GM06990 (cell line): ENCODE measurements at regions not wholly inside any gene's neighbourhood (a gene's known extent, or its start where the extent isn't known, plus 50 kb on each side); places are given as distances from the start of the nearest gene placed in this dataset.

ENCODE experiments used
- DNase-seq: peaks from one replicate; pipeline ENCODE4 v3.0.0-alpha.2; 2011; ENCODE audit not compliant: insufficient read length; ENCODE audit errors: extremely low read depth
- H3K27me3 ChIP-seq: replicated peaks from 2 replicates; pipeline ENCODE4 v1.6.0; 2011; ENCODE audit warnings: low read length; ENCODE audit not compliant: control insufficient read depth, insufficient read depth
- H3K36me3 ChIP-seq: 2 replicates; pipeline ENCODE4 v1.5.1; 2011; ENCODE audit warnings: low read length; ENCODE audit not compliant: control insufficient read depth, insufficient read depth
- H3K4me3 ChIP-seq: replicated peaks from 2 replicates; pipeline ENCODE4 v1.5.1; 2011; ENCODE audit warnings: low read depth, mild to moderate bottlenecking, control low read depth, low read length
- TF ChIP-seq, protein P1 (sequence below): IDR thresholded peaks from 2 replicates; pipeline ENCODE4 v1.5.1; 2011; ENCODE audit warnings: low read length, control low read depth, mild to moderate bottlenecking, inconsistent platforms; ENCODE audit not compliant: insufficient read depth, poor library complexity, severe bottlenecking

DNA sequence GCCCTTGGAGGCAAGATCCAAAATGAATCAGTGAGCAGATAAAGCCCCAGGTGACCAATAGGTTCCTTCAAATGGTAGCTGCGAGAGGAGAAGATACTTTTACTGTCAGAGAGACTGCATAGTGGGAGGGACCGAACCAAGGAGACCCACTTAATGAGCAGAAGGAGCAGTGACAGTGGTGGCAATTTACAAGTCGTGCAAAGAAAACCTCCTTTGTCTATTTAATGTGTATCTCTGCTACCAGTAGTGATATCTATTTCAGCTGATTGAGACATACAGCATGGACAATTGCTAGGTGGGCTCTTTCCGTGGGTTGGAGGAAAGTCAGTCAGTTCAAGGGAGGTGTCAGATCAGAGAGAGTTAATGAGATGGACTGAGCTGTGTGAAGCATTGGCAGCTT, 480.4 kb downstream of the GATA3 start:
- Histone ChIP-seq H3K4me3 (no peak overlapping the region), H3K36me3 (no peaks in the 10 kb centered on the region), H3K27me3 (no peaks in the 10 kb centered on the region)
- DNase-seq, result no peak
- TF ChIP-seq, protein P1, sequence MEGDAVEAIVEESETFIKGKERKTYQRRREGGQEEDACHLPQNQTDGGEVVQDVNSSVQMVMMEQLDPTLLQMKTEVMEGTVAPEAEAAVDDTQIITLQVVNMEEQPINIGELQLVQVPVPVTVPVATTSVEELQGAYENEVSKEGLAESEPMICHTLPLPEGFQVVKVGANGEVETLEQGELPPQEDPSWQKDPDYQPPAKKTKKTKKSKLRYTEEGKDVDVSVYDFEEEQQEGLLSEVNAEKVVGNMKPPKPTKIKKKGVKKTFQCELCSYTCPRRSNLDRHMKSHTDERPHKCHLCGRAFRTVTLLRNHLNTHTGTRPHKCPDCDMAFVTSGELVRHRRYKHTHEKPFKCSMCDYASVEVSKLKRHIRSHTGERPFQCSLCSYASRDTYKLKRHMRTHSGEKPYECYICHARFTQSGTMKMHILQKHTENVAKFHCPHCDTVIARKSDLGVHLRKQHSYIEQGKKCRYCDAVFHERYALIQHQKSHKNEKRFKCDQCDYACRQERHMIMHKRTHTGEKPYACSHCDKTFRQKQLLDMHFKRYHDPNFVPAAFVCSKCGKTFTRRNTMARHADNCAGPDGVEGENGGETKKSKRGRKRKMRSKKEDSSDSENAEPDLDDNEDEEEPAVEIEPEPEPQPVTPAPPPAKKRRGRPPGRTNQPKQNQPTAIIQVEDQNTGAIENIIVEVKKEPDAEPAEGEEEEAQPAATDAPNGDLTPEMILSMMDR, result no peak

- Histone ChIP-seq H3K27me3 (no peaks in the 10 kb centered on the region), H3K4me3 (no peak overlapping the region), H3K36me3 (no peaks in the 10 kb centered on the region)
- TF ChIP-seq, protein P1, result no peak
- DNase-seq, result no peak
Observed at GRCh38 chr10:8539056-8539455, 484.6 kb downstream of the GATA3 start.

GRCh38 chr10:8543361-8544056, 489.0 kb downstream of the GATA3 start:
- TF ChIP-seq, protein P1, result no peak
- Histone ChIP-seq H3K36me3 (no peaks in the 10 kb centered on the region), H3K4me3 (no peak overlapping the region), H3K27me3 (no peaks in the 10 kb centered on the region)
- DNase-seq, result no peak

DNA sequence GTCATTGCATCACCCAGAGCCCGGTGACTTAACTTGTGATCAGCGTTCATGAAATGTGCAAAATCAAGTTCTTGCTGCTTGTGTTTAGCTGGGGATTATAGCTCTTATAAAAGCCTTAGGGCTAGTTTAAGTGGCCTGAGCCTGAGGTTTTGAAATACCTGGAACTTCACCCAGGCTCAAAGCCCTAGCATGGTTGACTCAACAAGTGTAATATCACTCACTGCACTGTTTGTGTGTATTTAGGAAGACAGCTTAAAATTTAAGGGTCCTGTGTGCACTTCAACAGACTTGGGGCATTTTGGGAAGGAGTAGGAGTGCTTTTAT, 489.5 kb downstream of the GATA3 start:
- Histone ChIP-seq H3K4me3 (no peak overlapping the region), H3K27me3 (no peaks in the 10 kb centered on the region), H3K36me3 (no peaks in the 10 kb centered on the region)
- TF ChIP-seq, protein P1, result no peak
- DNase-seq, result no peak

GRCh38 chr10:8544500-8544899, 490.0 kb downstream of the GATA3 start:
- Histone ChIP-seq H3K27me3 (no peaks in the 10 kb centered on the region), H3K4me3 (no peak overlapping the region), H3K36me3 (no peaks in the 10 kb centered on the region)
- TF ChIP-seq, protein P1, result no peak
- DNase-seq, result no peak

- Histone ChIP-seq H3K4me3 (no peak overlapping the region), H3K27me3 (no peaks in the 10 kb centered on the region), H3K36me3 (no peaks in the 10 kb centered on the region)
- TF ChIP-seq, protein P1, result no peak
- DNase-seq, result no peak
Observed at GRCh38 chr10:8554574-8554973, 500.1 kb downstream of the GATA3 start.
